ENCODE measurements at regions not wholly inside any gene's neighbourhood (a gene's known extent, or its start where the extent isn't known, plus 50 kb on each side); places are given as distances from the start of the nearest gene placed in this dataset.
A peak's percentile ranks its signal among the peaks of the same experiment; 100 is the strongest.

DNA sequence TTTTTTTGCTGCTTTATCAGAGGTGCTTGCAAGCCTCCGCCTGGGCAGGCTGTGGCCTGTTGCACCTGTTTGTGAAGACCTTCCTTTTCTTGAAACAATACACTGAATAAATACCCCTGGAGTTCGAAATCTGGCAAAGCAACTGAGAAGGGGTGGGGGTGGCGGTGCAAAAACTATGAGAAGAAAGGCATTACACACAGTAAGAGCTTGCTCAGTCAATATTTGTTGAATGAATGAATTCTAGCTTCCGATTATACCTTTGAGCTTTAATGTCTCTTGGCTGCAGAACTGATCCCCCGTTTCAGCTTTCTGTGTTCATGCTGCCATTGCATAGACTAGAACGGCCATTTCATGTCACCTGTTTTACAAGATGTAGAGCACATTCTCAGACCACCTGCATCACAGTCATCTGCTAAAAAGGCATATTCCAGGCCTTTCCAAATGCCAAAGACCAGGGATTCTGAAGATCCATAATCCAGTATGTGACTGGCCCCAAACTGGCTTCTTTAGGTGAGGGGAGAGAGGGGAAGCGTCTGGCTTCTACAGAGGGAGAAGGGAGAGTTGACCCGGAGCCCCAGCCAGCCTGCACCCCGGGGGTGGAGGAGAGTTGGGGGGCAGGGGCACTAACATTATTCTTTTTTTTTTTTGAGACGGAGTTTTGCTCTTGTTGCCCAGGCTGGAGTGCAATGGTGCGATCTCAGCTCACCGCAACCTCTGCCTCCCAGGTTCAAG, 111.5 kb downstream of the ETS2 start:
- H3K9me3 ChIP-seq = no peaks in the 10 kb centered on the region; the same call in 1 of the 2 replicates
- H3K36me3 ChIP-seq = no peaks in the 10 kb centered on the region
- no peak overlapping the region for H3K4me3 ChIP-seq
- no peaks in the 10 kb centered on the region for H3K27me3 ChIP-seq
- no peak for DNase-seq

- Histone ChIP-seq H3K9me3 (no peaks in the 10 kb centered on the region; the same call in 1 of the 2 replicates), H3K36me3 (no peaks in the 10 kb centered on the region; the same call in 1 of the 2 replicates), H3K4me3 (no peak overlapping the region), H3K27me3 (no peaks in the 10 kb centered on the region)
- DNase-seq = no peak
Observed at GRCh38 chr21:38916214-38916964, 110.7 kb downstream of the ETS2 start.

DNA sequence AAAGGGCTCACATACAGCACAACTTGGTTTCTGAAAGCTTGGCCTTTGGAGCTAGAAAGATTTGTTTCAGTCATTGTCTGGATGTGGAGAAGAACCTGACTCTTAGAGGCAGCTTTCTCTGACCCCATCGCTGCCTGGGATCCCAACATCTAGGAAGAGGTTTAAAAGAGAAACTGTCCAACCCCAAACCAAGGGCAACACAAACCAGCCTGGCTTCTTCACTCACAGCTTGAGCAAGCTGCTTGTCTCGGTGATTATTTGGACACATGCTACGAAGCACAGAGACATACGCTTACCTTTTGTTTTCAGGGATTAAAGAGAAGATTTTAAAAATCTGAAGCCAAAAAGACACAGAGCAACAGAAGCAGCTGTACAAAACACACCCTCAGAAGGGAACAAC, 109.8 kb downstream of the ETS2 start:
- Histone ChIP-seq H3K36me3 (no peaks in the 10 kb centered on the region; the same call in 1 of the 2 replicates), H3K9me3 (no peaks in the 10 kb centered on the region; the same call in 1 of the 2 replicates), H3K27me3 (no peaks in the 10 kb centered on the region), H3K4me3 (no peak overlapping the region)
- no peak for DNase-seq

DNA sequence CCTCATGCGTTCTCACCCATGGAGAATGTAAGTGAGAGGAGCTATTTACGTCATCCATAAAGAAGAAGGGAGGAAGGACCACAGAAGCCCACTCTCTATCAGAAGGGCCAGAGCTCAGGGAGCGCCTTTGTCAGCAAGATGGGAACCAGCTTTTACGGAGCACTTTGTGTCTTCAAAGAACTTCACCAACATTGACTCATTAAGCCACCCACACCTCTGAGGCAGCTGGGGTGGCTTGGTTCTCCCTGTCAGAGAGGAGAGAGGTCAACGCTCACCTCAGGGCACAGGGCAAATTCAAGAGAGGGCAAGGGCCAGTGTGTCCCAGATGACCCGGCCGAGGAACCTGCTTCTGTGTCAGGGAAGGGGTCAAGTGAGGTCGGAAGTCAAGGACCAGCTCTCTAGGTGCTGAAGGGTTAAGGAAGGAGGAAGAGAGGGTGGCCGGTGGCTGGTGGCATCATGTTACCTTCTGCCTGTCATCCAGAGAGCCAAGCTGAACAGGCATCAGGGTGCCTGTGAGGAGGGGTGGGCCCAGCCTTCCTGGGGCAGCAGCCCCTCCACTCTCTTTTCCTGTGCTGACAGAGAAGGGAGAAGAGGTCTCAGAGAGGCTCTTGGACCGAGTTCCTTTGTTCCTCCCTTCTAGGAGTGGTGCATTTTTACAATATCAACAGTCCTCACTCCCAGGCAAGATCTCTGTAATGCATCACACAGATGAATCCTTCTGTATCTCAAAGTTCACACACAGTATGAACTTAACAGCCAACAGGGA, 109.0 kb downstream of the ETS2 start:
- peak; percentile 17 for DNase-seq
- H3K27me3 ChIP-seq = no peaks in the 10 kb centered on the region
- no peak overlapping the region for H3K4me3 ChIP-seq
- no peaks in the 10 kb centered on the region; the same call in 1 of the 2 replicates for H3K9me3 ChIP-seq
- H3K36me3 ChIP-seq = no peaks in the 10 kb centered on the region; the same call in 1 of the 2 replicates

DNA sequence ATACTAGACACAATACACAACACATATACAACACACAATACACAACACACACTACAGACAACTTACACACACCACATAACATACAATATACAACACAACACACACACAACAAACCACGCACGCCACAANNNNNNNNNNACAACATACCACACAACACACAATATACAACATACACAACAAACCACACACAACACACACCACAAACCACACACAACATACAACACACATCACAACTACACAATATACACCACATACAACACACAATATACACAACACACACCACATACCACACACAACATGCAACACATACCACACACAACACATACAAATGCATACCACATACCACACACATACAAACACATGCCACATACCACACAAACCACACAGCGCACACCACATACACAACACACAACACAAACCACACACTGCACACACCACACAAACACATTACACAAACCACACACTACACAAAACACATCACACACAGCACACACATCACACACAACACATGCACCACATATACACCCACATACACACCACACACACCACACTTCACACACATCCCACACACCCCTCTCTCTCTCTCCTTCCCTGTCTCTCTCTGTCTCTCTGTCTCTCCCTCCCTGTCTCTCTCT, 108.3 kb downstream of the ETS2 start:
- DNase-seq = no peak
- Histone ChIP-seq H3K27me3 (no peaks in the 10 kb centered on the region), H3K4me3 (no peak overlapping the region), H3K9me3 (no peaks in the 10 kb centered on the region), H3K36me3 (no peaks in the 10 kb centered on the region; the same call in 1 of the 2 replicates)

GRCh38 chr21:38913120-38913892, 107.6 kb downstream of the ETS2 start:
- H3K27me3 ChIP-seq = no peaks in the 10 kb centered on the region
- no peaks in the 10 kb centered on the region; the same call in 1 of the 2 replicates for H3K36me3 ChIP-seq
- no peak overlapping the region for H3K4me3 ChIP-seq
- H3K9me3 ChIP-seq = no peaks in the 10 kb centered on the region
- peak; percentile 89 for DNase-seq

- no peaks in the 10 kb centered on the region; the same call in 1 of the 2 replicates for H3K36me3 ChIP-seq
- DNase-seq = no peak
- no peaks in the 10 kb centered on the region for H3K9me3 ChIP-seq
- no peak overlapping the region for H3K4me3 ChIP-seq
- no peaks in the 10 kb centered on the region; the same call in 1 of the 2 replicates for H3K27me3 ChIP-seq
Observed at GRCh38 chr21:38912789-38913119, 107.0 kb downstream of the ETS2 start.

DNA sequence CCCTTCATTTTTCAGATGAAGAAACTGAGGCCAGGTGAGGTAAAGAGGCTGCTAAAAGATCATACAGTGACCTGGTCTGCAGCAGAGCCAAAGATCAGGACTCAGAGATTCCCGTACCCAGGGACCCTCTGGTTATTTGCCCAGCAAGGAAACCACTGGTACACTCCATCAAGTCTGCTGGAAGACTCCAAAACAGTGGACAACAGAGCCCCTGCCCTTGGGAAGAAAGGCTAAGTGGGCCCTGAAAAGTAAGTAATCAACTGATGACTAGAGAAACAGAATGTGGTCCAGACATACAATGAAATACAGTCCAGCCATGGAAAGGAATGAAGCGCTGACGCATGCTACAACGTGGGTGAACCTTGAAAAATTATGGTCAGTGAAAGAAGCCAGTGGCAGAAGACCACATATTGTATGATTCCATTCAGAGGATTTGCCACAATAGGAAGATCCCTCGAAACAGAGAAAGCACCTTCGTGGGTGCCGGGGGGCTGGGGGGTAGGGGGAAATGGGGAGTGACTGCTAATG, 106.4 kb downstream of the ETS2 start:
- Histone ChIP-seq H3K27me3 (no peaks in the 10 kb centered on the region; the same call in 1 of the 2 replicates), H3K36me3 (no peaks in the 10 kb centered on the region; the same call in 1 of the 2 replicates), H3K9me3 (no peaks in the 10 kb centered on the region), H3K4me3 (no peak overlapping the region)
- no peak for DNase-seq

DNA sequence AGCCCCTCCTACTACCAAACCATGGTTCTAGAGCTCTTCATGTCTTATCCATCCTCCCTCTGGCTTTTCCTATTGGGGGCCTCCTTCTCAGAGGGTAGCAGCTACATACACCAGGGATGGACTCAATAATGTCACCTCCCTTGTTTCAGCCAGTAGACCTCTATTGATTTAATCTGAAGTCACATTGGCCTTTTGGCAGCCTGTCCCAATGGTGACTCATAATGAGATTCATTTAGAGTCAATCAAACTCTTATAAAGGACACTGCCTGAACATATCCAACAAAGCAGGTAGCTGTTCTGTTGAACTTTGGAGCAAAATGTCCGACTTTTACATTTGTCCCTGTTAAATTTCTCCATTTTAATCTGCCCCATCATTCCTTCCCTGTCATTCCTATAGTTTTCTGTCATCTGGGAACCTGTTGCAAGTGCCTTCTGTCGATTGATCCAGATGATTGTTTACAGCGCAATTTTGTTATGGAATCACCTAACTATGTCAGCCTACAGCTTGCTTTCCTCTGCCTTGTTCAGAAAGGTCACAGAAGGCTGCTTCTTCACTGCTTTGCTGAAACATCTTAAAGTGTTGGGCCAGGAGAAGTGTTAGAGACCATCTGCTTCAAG, 105.9 kb downstream of the ETS2 start:
- Histone ChIP-seq H3K9me3 (no peaks in the 10 kb centered on the region), H3K4me3 (no peak overlapping the region), H3K36me3 (no peaks in the 10 kb centered on the region; the same call in 1 of the 2 replicates), H3K27me3 (no peaks in the 10 kb centered on the region; the same call in 1 of the 2 replicates)
- DNase-seq = no peak

DNA sequence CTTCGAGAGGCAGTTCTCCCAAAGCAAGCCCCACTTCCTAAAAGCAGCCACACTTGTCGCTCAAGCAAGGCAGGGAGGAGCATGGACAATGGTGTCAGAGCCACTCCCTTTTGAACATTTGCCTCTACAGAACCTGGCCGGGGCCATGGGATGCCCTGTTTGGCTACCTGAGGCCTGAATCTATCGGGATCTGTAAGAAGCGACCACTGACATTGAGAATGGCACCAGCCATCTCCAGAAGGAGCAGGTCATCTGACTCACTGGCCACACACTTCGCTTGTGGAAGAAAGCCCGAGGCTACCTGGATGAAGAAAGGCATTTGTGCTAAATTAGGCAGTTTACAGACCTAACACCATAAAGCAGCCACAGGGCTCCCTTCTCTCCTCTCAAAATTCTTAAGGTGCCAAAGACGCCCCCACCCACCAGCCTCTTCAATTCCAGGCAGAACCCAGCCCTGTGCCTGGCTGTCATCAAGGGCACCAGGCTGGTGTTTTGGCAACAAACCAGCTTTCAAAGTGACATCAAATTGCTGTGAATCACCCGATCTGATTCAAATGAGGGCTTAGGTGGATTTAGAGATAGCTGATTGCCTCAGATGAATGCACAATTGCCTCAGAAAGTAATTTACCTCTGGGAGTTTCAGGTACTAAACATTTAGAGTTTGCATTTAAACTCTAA, 104.8 kb downstream of the ETS2 start:
- H3K9me3 ChIP-seq = no peaks in the 10 kb centered on the region
- no peak overlapping the region for H3K4me3 ChIP-seq
- H3K27me3 ChIP-seq = no peaks in the 10 kb centered on the region; the same call in 1 of the 2 replicates
- H3K36me3 ChIP-seq = no peaks in the 10 kb centered on the region; the same call in 1 of the 2 replicates
- DNase-seq = no peak

DNA sequence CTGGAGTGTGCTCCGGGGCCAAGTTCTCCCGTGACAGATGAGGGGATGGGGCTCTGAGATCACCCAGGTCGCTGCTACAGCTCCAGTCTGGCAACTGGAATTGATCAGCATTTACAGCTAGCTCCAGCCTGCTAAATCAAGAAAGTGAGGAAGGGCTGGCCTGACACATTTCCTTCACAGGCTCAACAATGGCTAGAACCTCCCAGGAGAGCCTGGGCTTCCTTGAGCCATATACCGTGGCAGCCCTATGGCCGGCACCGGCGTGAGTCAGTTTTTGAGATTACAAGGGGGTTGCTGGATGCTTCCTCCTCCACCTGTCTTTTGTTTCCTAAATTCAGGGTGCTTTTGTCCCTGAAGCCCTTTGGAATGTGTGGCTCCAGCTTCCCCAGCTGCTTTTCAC, 104.2 kb downstream of the ETS2 start:
- H3K9me3 ChIP-seq = no peaks in the 10 kb centered on the region
- H3K27me3 ChIP-seq = no peaks in the 10 kb centered on the region; the same call in 1 of the 2 replicates
- DNase-seq = no peak
- no peak overlapping the region for H3K4me3 ChIP-seq
- no peaks in the 10 kb centered on the region; the same call in 1 of the 2 replicates for H3K36me3 ChIP-seq

- Histone ChIP-seq H3K27me3 (no peaks in the 10 kb centered on the region; the same call in 1 of the 2 replicates), H3K9me3 (no peaks in the 10 kb centered on the region), H3K36me3 (no peaks in the 10 kb centered on the region; the same call in 1 of the 2 replicates), H3K4me3 (no peak overlapping the region)
- DNase-seq = no peak
Observed at GRCh38 chr21:38909109-38909508, 103.4 kb downstream of the ETS2 start.

- no peaks in the 10 kb centered on the region; the same call in 1 of the 2 replicates for H3K27me3 ChIP-seq
- H3K4me3 ChIP-seq = no peak overlapping the region
- DNase-seq = no peak
- H3K36me3 ChIP-seq = no peaks in the 10 kb centered on the region; the same call in 1 of the 2 replicates
- no peaks in the 10 kb centered on the region for H3K9me3 ChIP-seq
Observed at GRCh38 chr21:38908537-38908936, 102.8 kb downstream of the ETS2 start.

GRCh38 chr21:38905752-38906151, 100.0 kb downstream of the ETS2 start:
- H3K9me3 ChIP-seq = no peaks in the 10 kb centered on the region; the same call in 1 of the 2 replicates
- no peak for DNase-seq
- no peaks in the 10 kb centered on the region for H3K36me3 ChIP-seq
- no peak overlapping the region for H3K4me3 ChIP-seq
- no peaks in the 10 kb centered on the region; the same call in 1 of the 2 replicates for H3K27me3 ChIP-seq
